Tibial nerve (tissue), 3 donors: ENCODE measurements at regions not wholly inside any gene's neighbourhood (a gene's known extent, or its start where the extent isn't known, plus 50 kb on each side); places are given as distances from the start of the nearest gene placed in this dataset.

ENCODE experiments used
- CTCF ChIP-seq, 5 experiments: fragments of 200-600 bp in 3 of 5; fragments of 450-650 bp in 2 of 5; sonication (generic) in 3 of 5; IDR thresholded peaks; one replicate each; pipeline ENCODE4 v1.5.1; 2016 to 2019; ENCODE audit warnings: antibody characterized with exemption in 5 of 5, mild to moderate bottlenecking in 3 of 5, moderate library complexity in 2 of 5
- POLR2A ChIP-seq, 2 donors: fragments of 450-650 bp; IDR thresholded peaks; one replicate each; pipeline ENCODE4 v1.6.1; 2017; ENCODE audit warnings: antibody characterized with exemption in 2 of 2, mild to moderate bottlenecking in 2 of 2, moderate library complexity in 2 of 2

GRCh38 chr3:10577486-10577885 lies 72.1 kb upstream of the ATP2B2 start:
- no peak for TF ChIP-seq CTCF (IDR thresholded peaks at IDR 0.05)
- TF ChIP-seq POLR2A (IDR thresholded peaks at IDR 0.05), result no peak
